ENCODE measurements at regions not wholly inside any gene's neighbourhood (a gene's known extent, or its start where the extent isn't known, plus 50 kb on each side); places are given as distances from the start of the nearest gene placed in this dataset.

DNA sequence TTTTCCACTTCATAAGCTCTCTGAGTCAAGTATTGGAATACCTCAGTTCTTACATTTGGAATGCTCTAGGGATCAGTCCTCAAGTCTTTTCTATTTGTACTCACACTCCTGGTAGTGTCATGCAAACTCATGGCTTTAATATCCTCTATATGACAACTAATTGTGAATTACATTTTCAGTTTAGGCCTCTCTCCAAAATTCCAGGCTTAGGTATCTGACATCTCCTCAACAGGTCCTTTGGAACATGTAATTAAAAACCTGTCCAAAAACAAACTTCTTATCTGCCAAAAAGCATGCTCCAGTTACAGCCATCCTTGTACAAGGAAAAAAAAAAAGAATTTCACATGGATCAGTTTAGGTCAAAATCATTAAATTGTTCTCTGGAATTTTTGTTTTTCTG is 1336.2 kb upstream of the NRXN1 start:
- Histone ChIP-seq H3K36me3 (ENCODE audit: control insufficient read depth in 2 of 2, insufficient read depth in 1 of 2, low read length in 2 of 2) (no peaks in the 10 kb centered on the region), H3K4me1 (ENCODE audit: control insufficient read depth, insufficient read depth, low read length) (no peaks in the 10 kb centered on the region), H3K27ac (ENCODE audit: extremely low read depth, low read depth, low read length) (no peak overlapping the region), H3K4me3 (ENCODE audit: low read depth, low read length) (no peak overlapping the region), H3K9me3 (ENCODE audit: control insufficient read depth, insufficient read depth, low read depth, low read length) (no peaks in the 10 kb centered on the region)
- POLR2A ChIA-PET, result no interaction called here
- TF ChIP-seq SP7 (tag by site-specific recombination; IDR thresholded peaks at IDR 0.05) (no peak), ZFP41 (tag by site-specific recombination; IDR thresholded peaks at IDR 0.05; ENCODE audit: borderline replicate concordance) (no peak), ZNF521 (tag by site-specific recombination; IDR thresholded peaks at IDR 0.05) (no peak), SCRT1 (tag by site-specific recombination; IDR thresholded peaks at IDR 0.05; ENCODE audit: borderline replicate concordance) (no peak), ZNF223 (tag by site-specific recombination; IDR thresholded peaks at IDR 0.05) (no peak), ZNF266 (tag by site-specific recombination; IDR thresholded peaks at IDR 0.05; ENCODE audit: low read depth) (no peak), ZNF48 (tag by site-specific recombination; IDR thresholded peaks at IDR 0.05) (no peak), ZNF624 (tag by site-specific recombination; IDR thresholded peaks at IDR 0.05) (no peak), ZNF747 (tag by site-specific recombination; IDR thresholded peaks at IDR 0.05) (no peak)
- TF ChIP-seq, protein P1, sequence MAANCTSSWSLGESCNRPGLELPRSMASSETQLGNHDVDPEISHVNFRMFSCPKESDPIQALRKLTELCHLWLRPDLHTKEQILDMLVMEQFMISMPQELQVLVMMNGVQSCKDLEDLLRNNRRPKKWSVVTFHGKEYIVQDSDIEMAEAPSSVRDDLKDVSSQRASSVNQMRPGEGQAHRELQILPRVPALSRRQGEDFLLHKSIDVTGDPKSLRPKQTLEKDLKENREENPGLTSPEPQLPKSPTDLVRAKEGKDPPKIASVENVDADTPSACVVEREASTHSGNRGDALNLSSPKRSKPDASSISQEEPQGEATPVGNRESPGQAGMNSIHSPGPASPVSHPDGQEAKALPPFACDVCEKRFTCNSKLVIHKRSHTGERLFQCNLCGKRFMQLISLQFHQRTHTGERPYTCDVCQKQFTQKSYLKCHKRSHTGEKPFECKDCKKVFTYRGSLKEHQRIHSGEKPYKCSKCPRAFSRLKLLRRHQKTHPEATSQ (tag by site-specific recombination; IDR thresholded peaks at IDR 0.05), result no peak
- TF ChIP-seq, protein P2, sequence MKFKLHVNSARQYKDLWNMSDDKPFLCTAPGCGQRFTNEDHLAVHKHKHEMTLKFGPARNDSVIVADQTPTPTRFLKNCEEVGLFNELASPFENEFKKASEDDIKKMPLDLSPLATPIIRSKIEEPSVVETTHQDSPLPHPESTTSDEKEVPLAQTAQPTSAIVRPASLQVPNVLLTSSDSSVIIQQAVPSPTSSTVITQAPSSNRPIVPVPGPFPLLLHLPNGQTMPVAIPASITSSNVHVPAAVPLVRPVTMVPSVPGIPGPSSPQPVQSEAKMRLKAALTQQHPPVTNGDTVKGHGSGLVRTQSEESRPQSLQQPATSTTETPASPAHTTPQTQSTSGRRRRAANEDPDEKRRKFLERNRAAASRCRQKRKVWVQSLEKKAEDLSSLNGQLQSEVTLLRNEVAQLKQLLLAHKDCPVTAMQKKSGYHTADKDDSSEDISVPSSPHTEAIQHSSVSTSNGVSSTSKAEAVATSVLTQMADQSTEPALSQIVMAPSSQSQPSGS (tag by site-specific recombination; IDR thresholded peaks at IDR 0.05; ENCODE audit: low read depth), result no peak
- TF ChIP-seq, protein P3, sequence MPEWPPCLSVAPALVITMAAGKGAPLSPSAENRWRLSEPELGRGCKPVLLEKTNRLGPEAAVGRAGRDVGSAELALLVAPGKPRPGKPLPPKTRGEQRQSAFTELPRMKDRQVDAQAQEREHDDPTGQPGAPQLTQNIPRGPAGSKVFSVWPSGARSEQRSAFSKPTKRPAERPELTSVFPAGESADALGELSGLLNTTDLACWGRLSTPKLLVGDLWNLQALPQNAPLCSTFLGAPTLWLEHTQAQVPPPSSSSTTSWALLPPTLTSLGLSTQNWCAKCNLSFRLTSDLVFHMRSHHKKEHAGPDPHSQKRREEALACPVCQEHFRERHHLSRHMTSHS (tag by site-specific recombination; IDR thresholded peaks at IDR 0.05), result no peak
- TF ChIP-seq, protein P4, sequence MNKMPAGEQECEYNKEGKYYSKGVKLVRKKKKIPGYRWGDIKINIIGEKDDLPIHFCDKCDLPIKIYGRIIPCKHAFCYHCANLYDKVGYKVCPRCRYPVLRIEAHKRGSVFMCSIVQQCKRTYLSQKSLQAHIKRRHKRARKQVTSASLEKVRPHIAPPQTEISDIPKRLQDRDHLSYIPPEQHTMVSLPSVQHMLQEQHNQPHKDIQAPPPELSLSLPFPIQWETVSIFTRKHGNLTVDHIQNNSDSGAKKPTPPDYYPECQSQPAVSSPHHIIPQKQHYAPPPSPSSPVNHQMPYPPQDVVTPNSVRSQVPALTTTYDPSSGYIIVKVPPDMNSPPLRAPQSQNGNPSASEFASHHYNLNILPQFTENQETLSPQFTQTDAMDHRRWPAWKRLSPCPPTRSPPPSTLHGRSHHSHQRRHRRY (tag by site-specific recombination; IDR thresholded peaks at IDR 0.05), result no peak
- TF ChIP-seq, protein P5, sequence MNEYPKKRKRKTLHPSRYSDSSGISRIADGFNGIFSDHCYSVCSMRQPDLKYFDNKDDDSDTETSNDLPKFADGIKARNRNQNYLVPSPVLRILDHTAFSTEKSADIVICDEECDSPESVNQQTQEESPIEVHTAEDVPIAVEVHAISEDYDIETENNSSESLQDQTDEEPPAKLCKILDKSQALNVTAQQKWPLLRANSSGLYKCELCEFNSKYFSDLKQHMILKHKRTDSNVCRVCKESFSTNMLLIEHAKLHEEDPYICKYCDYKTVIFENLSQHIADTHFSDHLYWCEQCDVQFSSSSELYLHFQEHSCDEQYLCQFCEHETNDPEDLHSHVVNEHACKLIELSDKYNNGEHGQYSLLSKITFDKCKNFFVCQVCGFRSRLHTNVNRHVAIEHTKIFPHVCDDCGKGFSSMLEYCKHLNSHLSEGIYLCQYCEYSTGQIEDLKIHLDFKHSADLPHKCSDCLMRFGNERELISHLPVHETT (tag by site-specific recombination; IDR thresholded peaks at IDR 0.05), result no peak
- CTCF ChIA-PET, result no interaction called here

DNA sequence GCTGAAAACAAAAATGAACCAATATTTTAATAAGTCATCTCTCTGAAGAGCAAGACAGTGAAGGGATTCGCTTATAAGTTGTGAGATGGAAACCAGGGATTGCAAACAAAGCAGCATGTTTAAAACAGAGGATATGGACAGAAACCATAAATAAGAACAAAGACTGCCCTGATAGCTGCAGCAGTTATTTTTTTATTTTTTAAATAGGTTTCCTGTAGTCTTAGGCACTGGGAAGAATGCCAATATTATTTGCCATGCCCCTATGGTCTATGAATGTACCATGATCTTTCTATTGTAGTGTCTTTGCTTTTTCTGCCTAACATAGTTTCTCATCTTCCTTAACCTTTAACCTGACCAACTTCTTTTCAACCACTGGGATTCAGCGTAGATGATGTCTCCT is 1334.0 kb upstream of the NRXN1 start:
- no peaks in the 10 kb centered on the region for H3K36me3 ChIP-seq (ENCODE audit: control insufficient read depth in 2 of 2, insufficient read depth in 1 of 2, low read length in 2 of 2)
- POLR2A ChIA-PET, result no interaction called here
- H3K9me3 ChIP-seq (ENCODE audit: control insufficient read depth, insufficient read depth, low read depth, low read length), result no peaks in the 10 kb centered on the region
- no peak overlapping the region for H3K27ac ChIP-seq (ENCODE audit: extremely low read depth, low read depth, low read length)
- CTCF ChIA-PET, result no interaction called here
- TF ChIP-seq ZNF660 (tag by site-specific recombination; IDR thresholded peaks at IDR 0.05) (no peak), SCRT1 (tag by site-specific recombination; IDR thresholded peaks at IDR 0.05; ENCODE audit: borderline replicate concordance) (no peak), MYNN (tag by site-specific recombination; IDR thresholded peaks at IDR 0.05; ENCODE audit: borderline replicate concordance) (no peak), ZNF843 (tag by site-specific recombination; IDR thresholded peaks at IDR 0.05) (no peak), ZNF24 (tag by site-specific recombination; IDR thresholded peaks at IDR 0.05) (no peak), REPIN1 (tag by site-specific recombination; IDR thresholded peaks at IDR 0.05; ENCODE audit: low read depth) (no peak), ZNF514 (tag by site-specific recombination; IDR thresholded peaks at IDR 0.05) (no peak), ZNF707 (tag by site-specific recombination; IDR thresholded peaks at IDR 0.05) (no peak), ZNF555 (tag by site-specific recombination; conservative IDR thresholded peaks at IDR 0.05) (no peak), ZNF529 (tag by site-specific recombination; IDR thresholded peaks at IDR 0.05; ENCODE audit: insufficient replicate concordance) (no peak), OSR2 (tag by site-specific recombination; IDR thresholded peaks at IDR 0.05) (no peak), SCRT2 (tag by site-specific recombination; IDR thresholded peaks at IDR 0.05) (no peak), ZNF266 (tag by site-specific recombination; IDR thresholded peaks at IDR 0.05; ENCODE audit: low read depth) (no peak), ZNF701 (tag by site-specific recombination; IDR thresholded peaks at IDR 0.05) (no peak), ZFP37 (tag by site-specific recombination; IDR thresholded peaks at IDR 0.05) (no peak)
- no peaks in the 10 kb centered on the region for H3K4me1 ChIP-seq (ENCODE audit: control insufficient read depth, insufficient read depth, low read length)
- H3K4me3 ChIP-seq (ENCODE audit: low read depth, low read length), result no peak overlapping the region
